ENCODE measurements at regions not wholly inside any gene's neighbourhood (a gene's known extent, or its start where the extent isn't known, plus 50 kb on each side); places are given as distances from the start of the nearest gene placed in this dataset.

- TF ChIP-seq CTCF (conservative IDR thresholded peaks at IDR 0.05; ENCODE audit: low read depth, low read length), result no peak
- H3K4me3 ChIP-seq (ENCODE audit: low read depth, low read length), result no peak overlapping the region
- DNase-seq (ENCODE audit: low read depth), result no peak
These were observed 91.3 kb downstream of the EDNRB start for GRCh38 chr13:77827332-77827731.

- no peak overlapping the region for H3K4me3 ChIP-seq (ENCODE audit: low read depth, low read length)
- no peak for DNase-seq (ENCODE audit: low read depth)
- peak; percentile 27 for TF ChIP-seq CTCF (conservative IDR thresholded peaks at IDR 0.05; ENCODE audit: low read depth, low read length)
These were observed 98.0 kb downstream of the EDNRB start for GRCh38 chr13:77820431-77821149.

GRCh38 chr13:77817521-77817920 is 101.1 kb downstream of the EDNRB start:
- DNase-seq (ENCODE audit: low read depth), result no peak
- no peak for TF ChIP-seq CTCF (conservative IDR thresholded peaks at IDR 0.05; ENCODE audit: low read depth, low read length)
- H3K4me3 ChIP-seq (ENCODE audit: low read depth, low read length), result no peak overlapping the region

- no peak for DNase-seq (ENCODE audit: low read depth)
- H3K4me3 ChIP-seq (ENCODE audit: low read depth, low read length), result no peak overlapping the region
- TF ChIP-seq CTCF (conservative IDR thresholded peaks at IDR 0.05; ENCODE audit: low read depth, low read length), result no peak
These were observed 103.3 kb downstream of the EDNRB start for GRCh38 chr13:77815330-77815729.
